ENCODE measurements at regions not wholly inside any gene's neighbourhood (a gene's known extent, or its start where the extent isn't known, plus 50 kb on each side); places are given as distances from the start of the nearest gene placed in this dataset.

GRCh38 chr1:234970401-234970730 lies 158.3 kb downstream of the TOMM20 start:
- no peaks in the 10 kb centered on the region for H3K79me2 ChIP-seq (ENCODE audit: insufficient read depth)
- 0 out of 2 replicates have a peak, but pooled peaks have one; percentile 25 for TF ChIP-seq JUND (IDR thresholded peaks at IDR 0.05)
- TF ChIP-seq RAD21 (IDR thresholded peaks at IDR 0.05; ENCODE audit: low read length), result no peak
- TF ChIP-seq PBX3 (IDR thresholded peaks at IDR 0.05), result peak; percentile 60
- peak overlapping the region; percentile 52; the same call in 1 of the 2 replicates for H3K9ac ChIP-seq
- CTCF ChIA-PET, result interaction anchor here (0.8 to 3.3 kb wide), 7 partner anchors 9 to 471 kb away, joined by 3 to 19 read pairs (median 3); no protein-coding TSS in a partner anchor
- 15% methylated on average over 4 of the region's 4 CpGs for WGBS (ENCODE audit: low lambda C conversion rate)
- no peaks in the 10 kb centered on the region for H3K9me3 ChIP-seq
- POLR2A ChIA-PET, result interaction anchor here (0.8 to 2.0 kb wide), 10 partner anchors 8 to 369 kb away, joined by 3 to 18 read pairs (median 4); no protein-coding TSS in a partner anchor
- H3K4me2 ChIP-seq, result peak overlapping the region; percentile 61; the same call in 1 of the 2 replicates
- DNase-seq, result no peak
- H2AFZ ChIP-seq (ENCODE audit: low read depth), result 0 out of 2 replicates have a peak overlapping the region, but pooled peaks have one; percentile 75
- H4K20me1 ChIP-seq (ENCODE audit: insufficient read depth), result no peaks in the 10 kb centered on the region
- no peaks in the 10 kb centered on the region for H3K9me2 ChIP-seq
- peaks cover 28% of the 10 kb centered on the region for H3F3A ChIP-seq (replicated peaks; ENCODE audit: insufficient read depth)
- no peaks in the 10 kb centered on the region for H3K27me3 ChIP-seq (ENCODE audit: insufficient read depth)
- peak overlapping the region; percentile 89 to 98 for H3K27ac ChIP-seq (ENCODE audit: low read depth in 2 of 2, low read length in 1 of 2)
- H3K4me1 ChIP-seq (ENCODE audit: control insufficient read depth in 1 of 2, insufficient read depth in 2 of 2, low read depth in 1 of 2, low read length in 1 of 2), result peaks cover 26 to 38% of the 10 kb centered on the region in 2 experiments
- H3K4me3 ChIP-seq (ENCODE audit: low read depth in 2 of 2, low read length in 1 of 2), result peak overlapping the region in 1 of 2 experiments; percentile 25; a peak in 1 of 4 replicates
- no peaks in the 10 kb centered on the region for H3K36me3 ChIP-seq (replicated peaks in 1 of 2; ENCODE audit: control insufficient read depth in 1 of 2, insufficient read depth in 2 of 2, low read length in 1 of 2)

- ChIA-PET CTCF (interaction anchor here (1.1 to 3.3 kb wide), 8 partner anchors 9 to 470 kb away, joined by 3 to 19 read pairs (median 4); no protein-coding TSS in a partner anchor), POLR2A (interaction anchor here (1.0 to 2.0 kb wide), 9 partner anchors 8 to 369 kb away, joined by 3 to 18 read pairs (median 4); no protein-coding TSS in a partner anchor)
- Histone ChIP-seq H2AFZ (ENCODE audit: low read depth) (peak overlapping the region; percentile 75; the same call in 1 of the 2 replicates), H3K27me3 (ENCODE audit: insufficient read depth) (no peaks in the 10 kb centered on the region), H3K9me2 (no peaks in the 10 kb centered on the region), H3K36me3 (replicated peaks in 1 of 2; ENCODE audit: control insufficient read depth in 1 of 2, insufficient read depth in 2 of 2, low read length in 1 of 2) (no peaks in the 10 kb centered on the region), H3K4me3 (ENCODE audit: low read depth in 2 of 2, low read length in 1 of 2) (peak overlapping the region; percentile 21 to 25), H3K9ac (peak overlapping the region; percentile 52), H3K4me2 (peak overlapping the region; percentile 61), H3K79me2 (ENCODE audit: insufficient read depth) (no peaks in the 10 kb centered on the region), H3F3A (replicated peaks; ENCODE audit: insufficient read depth) (peaks cover 22% of the 10 kb centered on the region), H4K20me1 (ENCODE audit: insufficient read depth) (no peaks in the 10 kb centered on the region), H3K9me3 (no peaks in the 10 kb centered on the region), H3K27ac (ENCODE audit: low read depth in 2 of 2, low read length in 1 of 2) (peak overlapping the region; percentile 89 to 98), H3K4me1 (ENCODE audit: control insufficient read depth in 1 of 2, insufficient read depth in 2 of 2, low read depth in 1 of 2, low read length in 1 of 2) (peaks cover 21 to 33% of the 10 kb centered on the region in 2 experiments)
- peak; percentile 93 for DNase-seq
- TF ChIP-seq USF2 (IDR thresholded peaks at IDR 0.05; ENCODE audit: borderline replicate concordance, low read depth, low read length) (peak; percentile 51; the same call in 1 of the 2 replicates), TEAD4 (IDR thresholded peaks at IDR 0.05; ENCODE audit: borderline replicate concordance, insufficient read depth) (no peak), NFIC (IDR thresholded peaks at IDR 0.05; ENCODE audit: borderline replicate concordance) (no peak), USF1 (IDR thresholded peaks at IDR 0.05; ENCODE audit: borderline replicate concordance, low read depth) (peak; percentile 89), TAF1 (IDR thresholded peaks at IDR 0.05; ENCODE audit: borderline replicate concordance, low read depth, low read length) (peak; percentile 38; the same call in 1 of the 2 replicates), EP300 (IDR thresholded peaks at IDR 0.05; ENCODE audit: borderline replicate concordance in 1 of 2, low read depth in 1 of 2, low read length in 1 of 2) (no peak; a peak in 1 of 4 replicates), FOXM1 (IDR thresholded peaks at IDR 0.05; ENCODE audit: low read depth) (no peak), RAD21 (IDR thresholded peaks at IDR 0.05; ENCODE audit: low read length) (peak; percentile 43), MXI1 (IDR thresholded peaks at IDR 0.05; ENCODE audit: low read depth, low read length) (peak; percentile 51; the same call in 1 of the 2 replicates), MEF2A (IDR thresholded peaks at IDR 0.05; ENCODE audit: borderline replicate concordance, low read depth) (no peak)
- WGBS (ENCODE audit: low lambda C conversion rate), result 20% methylated on average over 20 of the region's 37 CpGs
Measured at GRCh38 chr1:234969581-234970400, 158.8 kb downstream of the TOMM20 start.

All from SK-N-SH (cell line).